Astrocyte (in vitro differentiated cells and primary cell): ENCODE measurements at regions not wholly inside any gene's neighbourhood (a gene's known extent, or its start where the extent isn't known, plus 50 kb on each side); places are given as distances from the start of the nearest gene placed in this dataset.

Experiments used
- CTCF ChIP-seq: IDR thresholded peaks from 2 replicates; pipeline ENCODE4 v1.5.1; 2011; ENCODE audit warnings: low read depth, mild to moderate bottlenecking, inconsistent platforms, low read length, moderate library complexity; ENCODE audit not compliant: insufficient read depth
- EZH2 ChIP-seq: IDR thresholded peaks from 2 replicates; pipeline ENCODE4 v1.6.1; 2012; ENCODE audit warnings: mild to moderate bottlenecking, low read length, inconsistent platforms; ENCODE audit not compliant: insufficient read depth

GRCh38 chr3:193774916-193775285 lies 181.9 kb downstream of the OPA1 start:
- TF ChIP-seq CTCF (no peak), EZH2 (no peak)
